SH-SY5Y (cell line): ENCODE measurements at regions not wholly inside any gene's neighbourhood (a gene's known extent, or its start where the extent isn't known, plus 50 kb on each side); places are given as distances from the start of the nearest gene placed in this dataset.

ENCODE experiments used
- GATA2 ChIP-seq: IDR thresholded peaks from 2 replicates; pipeline ENCODE4 v1.6.1; 2011; ENCODE audit warnings: mild to moderate bottlenecking, low read depth, low read length
- GATA3 ChIP-seq: IDR thresholded peaks from 2 replicates; pipeline ENCODE4 v1.6.1; 2011; ENCODE audit warnings: low read depth, mild to moderate bottlenecking, low read length, moderate library complexity

DNA sequence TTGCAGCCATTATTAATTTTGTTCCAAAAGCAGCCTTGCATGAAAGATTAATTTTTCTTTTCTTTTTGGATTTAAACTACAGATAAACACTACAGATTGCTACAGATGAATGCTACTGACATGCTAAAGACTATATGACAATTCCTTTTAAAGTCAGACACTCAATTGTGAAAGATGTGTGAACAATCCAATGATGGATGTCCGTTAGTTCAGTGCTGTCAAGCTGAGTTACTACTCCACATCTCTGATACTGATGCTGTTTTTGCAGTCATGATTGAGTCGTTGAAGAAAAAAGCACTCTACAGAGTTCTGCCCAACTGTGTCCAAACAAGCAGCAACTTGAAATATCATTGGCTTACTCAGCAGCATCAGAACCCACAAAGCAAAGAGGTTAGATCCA is 146.8 kb downstream of the OTUD1 start:
- no peak for TF ChIP-seq GATA2
- no peak for TF ChIP-seq GATA3
